GM12878 (cell line): ENCODE measurements at regions not wholly inside any gene's neighbourhood (a gene's known extent, or its start where the extent isn't known, plus 50 kb on each side); places are given as distances from the start of the nearest gene placed in this dataset.

Experiments
- ATAC-seq: fragments of 200-7000 bp; cut with Tn5 transposase; 3 replicates; pipeline ENCODE4 v1.9.1; 2020; ENCODE audit warnings: mild to moderate bottlenecking, moderate library complexity
- BruUV-seq: library from RNA; stranded (reverse); fragments of 400-500 nt; replicated peaks from 2 replicates; lab custom pipeline; 2021; lab: Mats Ljungman, UMichigan
- CTCF ChIA-PET: fragments of 300-600 bp; sonication (Branson Sonifier 250); formaldehyde crosslinking; extraction: SDS; loops from one replicate; lab custom pipeline; 2021; ENCODE audit warnings: inconsistent platforms; lab: Yijun Ruan, JAX
- POLR2A ChIA-PET: fragments of 350-600 bp; formaldehyde crosslinking; extraction: SDS; loops from one replicate; lab custom pipeline; 2021; ENCODE audit warnings: inconsistent platforms; lab: Charles Lee
- RAD21 ChIA-PET: fragments of 300-600 bp; sonication (Branson Sonifier 250); formaldehyde crosslinking; loops from one replicate; lab custom pipeline; 2023; ENCODE audit warnings: antibody characterized with exemption; ENCODE audit not compliant: unreplicated experiment; lab: Charles Lee
- SMC1A ChIA-PET: fragments of 300-600 bp; sonication (Branson Sonifier 250); formaldehyde crosslinking; loops from one replicate; lab custom pipeline; 2023; ENCODE audit not compliant: unreplicated experiment, uncharacterized antibody; lab: Charles Lee
- DNase-seq: peaks from one replicate; pipeline ENCODE4 v3.0.0-alpha.2; 2011; ENCODE audit warnings: low read depth, low spot score
- FAIRE-seq: peaks from 3 replicates; lab custom pipeline; 2011; peaks lifted over from hg19 to GRCh38; lab: Jason Lieb, UNC
- H2AFZ ChIP-seq: 2 replicates; pipeline ENCODE4 v1.6.0; 2011; ENCODE audit warnings: low read depth, low read length, control low read depth; ENCODE audit not compliant: control insufficient read depth
- H3K27ac ChIP-seq: 2 replicates; pipeline ENCODE4 v1.5.1; 2011; ENCODE audit warnings: control low read depth; ENCODE audit not compliant: control insufficient read depth, insufficient read depth
- H3K27me3 ChIP-seq, 2 experiments: replicated peaks in 1 of 2; 2 replicates each; pipeline versions ENCODE4 v1.6.0 to v1.6.1; 2011; ENCODE audit warnings: low read length in 1 of 2; ENCODE audit not compliant: control insufficient read depth in 2 of 2, insufficient read depth in 2 of 2
- H3K36me3 ChIP-seq, 2 experiments: 2 replicates each; pipeline ENCODE4 v1.5.1; 2011; ENCODE audit warnings: low read length in 1 of 2; ENCODE audit not compliant: control insufficient read depth in 2 of 2, insufficient read depth in 2 of 2
- H3K4me1 ChIP-seq: 2 replicates; pipeline ENCODE4 v1.6.1; 2011; ENCODE audit warnings: mild to moderate bottlenecking, low read length, moderate library complexity, mixed read lengths; ENCODE audit not compliant: control insufficient read depth, insufficient read depth
- H3K4me2 ChIP-seq: 2 replicates; pipeline ENCODE4 v1.6.0; 2011; ENCODE audit warnings: control low read depth; ENCODE audit not compliant: control insufficient read depth, insufficient read depth
- H3K4me3 ChIP-seq: fragments of 200-600 bp; sonication (generic); 2 replicates; pipeline ENCODE4 v1.5.1; 2016
- H3K79me2 ChIP-seq: 2 replicates; pipeline ENCODE4 v1.6.0; 2011; ENCODE audit warnings: low read length; ENCODE audit not compliant: control insufficient read depth, insufficient read depth
- H3K9ac ChIP-seq: 2 replicates; pipeline ENCODE4 v1.8.0; 2011; ENCODE audit warnings: low read length, control low read depth, mixed read lengths; ENCODE audit not compliant: control insufficient read depth, insufficient read depth
- H3K9me3 ChIP-seq: replicated peaks from 3 replicates; pipeline ENCODE4 v1.5.1; 2011; ENCODE audit warnings: mild to moderate bottlenecking, low read length; ENCODE audit not compliant: control insufficient read depth, insufficient read depth
- H4K20me1 ChIP-seq: 2 replicates; pipeline ENCODE4 v1.6.0; 2011; ENCODE audit not compliant: control insufficient read depth, insufficient read depth
- CBX3 ChIP-seq: fragments of 200-600 bp; sonication (generic); IDR thresholded peaks from 2 replicates; pipeline ENCODE4 v1.6.1; 2016; ENCODE audit warnings: low read depth, borderline replicate concordance
- CEBPB ChIP-seq, 2 experiments: fragments of 150-350 bp in 1 of 2; IDR thresholded peaks; 2 replicates each; pipeline ENCODE4 v1.6.1; 2012 to 2014; ENCODE audit warnings: low read depth in 2 of 2, low read length in 2 of 2, borderline replicate concordance in 1 of 2, inconsistent platforms in 1 of 2
- DPF2 ChIP-seq: fragments of 450-650 bp; IDR thresholded peaks from 2 replicates; pipeline ENCODE4 v1.6.1; 2017; ENCODE audit warnings: mild to moderate bottlenecking
- HDAC6 ChIP-seq: fragments of 200-600 bp; sonication (generic); IDR thresholded peaks from one replicate; pipeline ENCODE4 v1.8.0; 2017; ENCODE audit warnings: antibody characterized with exemption; ENCODE audit not compliant: unreplicated experiment
- KDM1A ChIP-seq: fragments of 200-600 bp; sonication (generic); IDR thresholded peaks from 2 replicates; pipeline ENCODE4 v1.6.1; 2016; ENCODE audit warnings: borderline replicate concordance
- NFYA ChIP-seq: IDR thresholded peaks from 2 replicates; pipeline ENCODE4 v1.6.1; 2011; ENCODE audit warnings: low read depth, mild to moderate bottlenecking, low read length, improper control_type of control experiment, borderline replicate concordance
- SMARCA5 ChIP-seq: fragments of 450-650 bp; IDR thresholded peaks from 2 replicates; pipeline ENCODE4 v1.6.1; 2017; ENCODE audit warnings: mild to moderate bottlenecking
- SMC3 ChIP-seq: IDR thresholded peaks from 2 replicates; pipeline ENCODE4 v1.6.1; 2011; ENCODE audit warnings: low read length, improper control_type of control experiment, borderline replicate concordance
- TBL1XR1 ChIP-seq: IDR thresholded peaks from 2 replicates; pipeline ENCODE4 v1.6.1; 2012; ENCODE audit warnings: low read depth, low read length, improper control_type of control experiment
- WGBS: methylation state at CpG from one replicate; pipeline ENCODE4 v1.1.6; 2016; ENCODE audit warnings: low lambda C conversion rate; ENCODE audit not compliant: insufficient replicate concordance, insufficient coverage; ENCODE audit errors: missing lambda C conversion rate; 5-methylcytosine and 5-hydroxymethylcytosine counted together
- in situ Hi-C: fragments of 300-500 bp; cut with MboI; formaldehyde crosslinking; loops from 9 replicates; pipeline ENCODE4 v1.14.3; 2018; ENCODE audit warnings: mixed read lengths
- intact Hi-C: fragments of 100-400 bp; cut with micrococcal nuclease; formaldehyde crosslinking; loops from one replicate; pipeline ENCODE4 v1.14.2; 2022; ENCODE audit not compliant: unreplicated experiment

- POLR2A ChIA-PET: no interaction called here
- SMC1A ChIA-PET: interaction anchor here (0.6 to 1.4 kb wide), 3 partner anchors 9 to 1163 kb away, joined by 3 to 5 read pairs (median 3); no protein-coding TSS in a partner anchor
- Histone ChIP-seq H3K79me2 (no peaks in the 10 kb centered on the region), H3K36me3 (no peaks in the 10 kb centered on the region), H3K4me3 (no peak overlapping the region), H3K9ac (no peak overlapping the region), H2AFZ (no peak overlapping the region), H3K9me3 (no peaks in the 10 kb centered on the region), H4K20me1 (no peaks in the 10 kb centered on the region), H3K4me1 (no peaks in the 10 kb centered on the region), H3K4me2 (no peak overlapping the region), H3K27me3 (no peaks in the 10 kb centered on the region; a peak in 3 of 4 replicates), H3K27ac (no peak overlapping the region)
- BruUV-seq: no TSS peak
- no peak for TF ChIP-seq KDM1A
- no peak for TF ChIP-seq CEBPB (IDR thresholded peaks at IDR 0.05; ENCODE audit: borderline replicate concordance in 1 of 2, low read depth in 2 of 2, low read length in 2 of 2)
- no peak for TF ChIP-seq CBX3
- TF ChIP-seq SMC3: no peak
- no peak for TF ChIP-seq HDAC6
- no peak for TF ChIP-seq DPF2
- no peak for TF ChIP-seq TBL1XR1
- no peak for TF ChIP-seq SMARCA5
- no peak for TF ChIP-seq NFYA
- DNase-seq: no peak
- RAD21 ChIA-PET: no interaction called here
- CTCF ChIA-PET: interaction anchor here (1.8 kb wide), 1 partner anchor 15 kb away, joined by 8 read pairs; no protein-coding TSS in a partner anchor
- ATAC-seq: no peak
- in situ Hi-C loops (loop anchor here (25.0 kb wide), 1 partner anchor 721 kb away; no protein-coding TSS in a partner anchor), intact Hi-C loops (no loop called here)
- no peak for FAIRE-seq
- whole genome bisulfite sequencing: 36% methylated on average over 3 of the region's 3 CpGs
Measured at GRCh38 chr9:73007966-73008672, 55.3 kb upstream of the ALDH1A1 start.
